ENCODE measurements at regions not wholly inside any gene's neighbourhood (a gene's known extent, or its start where the extent isn't known, plus 50 kb on each side); places are given as distances from the start of the nearest gene placed in this dataset.

- ChIA-PET POLR2A (no interaction called here), CTCF (no interaction called here)
- intact Hi-C loops (cut with micrococcal nuclease; ENCODE audit: unreplicated experiment), result no loop called here
- Histone ChIP-seq H3K9me3 (ENCODE audit: control insufficient read depth, insufficient read depth, low read depth, low read length) (no peaks in the 10 kb centered on the region), H3K4me1 (ENCODE audit: control insufficient read depth, insufficient read depth, low read length) (no peaks in the 10 kb centered on the region), H3K27me3 (ENCODE audit: control insufficient read depth, insufficient read depth, low read length) (no peaks in the 10 kb centered on the region), H3K4me3 (ENCODE audit: low read depth in 2 of 2, low read length in 2 of 2) (no peak overlapping the region), H3K27ac (ENCODE audit: low read length) (no peak overlapping the region), H3K36me3 (ENCODE audit: control insufficient read depth, insufficient read depth, low read length) (no peaks in the 10 kb centered on the region)
- BruUV-seq (replicated peaks), result no TSS peak
- TF ChIP-seq TCF7L2 (IDR thresholded peaks at IDR 0.05; ENCODE audit: low read depth, low read length), result no peak
- TF ChIP-seq CTCF (IDR thresholded peaks at IDR 0.05), result no peak
- TF ChIP-seq POLR2AphosphoS5 (IDR thresholded peaks at IDR 0.05; ENCODE audit: low read depth, low read length), result no peak
- TF ChIP-seq, protein P1, sequence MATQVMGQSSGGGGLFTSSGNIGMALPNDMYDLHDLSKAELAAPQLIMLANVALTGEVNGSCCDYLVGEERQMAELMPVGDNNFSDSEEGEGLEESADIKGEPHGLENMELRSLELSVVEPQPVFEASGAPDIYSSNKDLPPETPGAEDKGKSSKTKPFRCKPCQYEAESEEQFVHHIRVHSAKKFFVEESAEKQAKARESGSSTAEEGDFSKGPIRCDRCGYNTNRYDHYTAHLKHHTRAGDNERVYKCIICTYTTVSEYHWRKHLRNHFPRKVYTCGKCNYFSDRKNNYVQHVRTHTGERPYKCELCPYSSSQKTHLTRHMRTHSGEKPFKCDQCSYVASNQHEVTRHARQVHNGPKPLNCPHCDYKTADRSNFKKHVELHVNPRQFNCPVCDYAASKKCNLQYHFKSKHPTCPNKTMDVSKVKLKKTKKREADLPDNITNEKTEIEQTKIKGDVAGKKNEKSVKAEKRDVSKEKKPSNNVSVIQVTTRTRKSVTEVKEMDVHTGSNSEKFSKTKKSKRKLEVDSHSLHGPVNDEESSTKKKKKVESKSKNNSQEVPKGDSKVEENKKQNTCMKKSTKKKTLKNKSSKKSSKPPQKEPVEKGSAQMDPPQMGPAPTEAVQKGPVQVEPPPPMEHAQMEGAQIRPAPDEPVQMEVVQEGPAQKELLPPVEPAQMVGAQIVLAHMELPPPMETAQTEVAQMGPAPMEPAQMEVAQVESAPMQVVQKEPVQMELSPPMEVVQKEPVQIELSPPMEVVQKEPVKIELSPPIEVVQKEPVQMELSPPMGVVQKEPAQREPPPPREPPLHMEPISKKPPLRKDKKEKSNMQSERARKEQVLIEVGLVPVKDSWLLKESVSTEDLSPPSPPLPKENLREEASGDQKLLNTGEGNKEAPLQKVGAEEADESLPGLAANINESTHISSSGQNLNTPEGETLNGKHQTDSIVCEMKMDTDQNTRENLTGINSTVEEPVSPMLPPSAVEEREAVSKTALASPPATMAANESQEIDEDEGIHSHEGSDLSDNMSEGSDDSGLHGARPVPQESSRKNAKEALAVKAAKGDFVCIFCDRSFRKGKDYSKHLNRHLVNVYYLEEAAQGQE (IDR thresholded peaks at IDR 0.05; ENCODE audit: insufficient read depth in 1 of 2, low read depth in 2 of 2, low read length in 1 of 2), result no peak
- TF ChIP-seq SIN3A (IDR thresholded peaks at IDR 0.05; ENCODE audit: borderline replicate concordance, insufficient read depth, low read depth, low read length), result no peak
- in situ Hi-C loops (cut with HindIII; ENCODE audit: low pct_unique_long_range_greater_than_20kb, low sequenced_read_pairs), result no loop called here
- DNase-seq (ENCODE audit: low read depth, low spot score) (no peak), ATAC-seq (no peak)
Measured at GRCh38 chr1:227378871-227379554, 60.7 kb upstream of the CDC42BPA start.

GRCh38 chr1:227378181-227378580, 59.9 kb upstream of the CDC42BPA start:
- Histone ChIP-seq H3K27ac (ENCODE audit: low read length) (no peak overlapping the region), H3K27me3 (ENCODE audit: control insufficient read depth, insufficient read depth, low read length) (no peaks in the 10 kb centered on the region), H3K4me3 (ENCODE audit: low read depth in 2 of 2, low read length in 2 of 2) (no peak overlapping the region), H3K36me3 (ENCODE audit: control insufficient read depth, insufficient read depth, low read length) (no peaks in the 10 kb centered on the region), H3K4me1 (ENCODE audit: control insufficient read depth, insufficient read depth, low read length) (no peaks in the 10 kb centered on the region), H3K9me3 (ENCODE audit: control insufficient read depth, insufficient read depth, low read depth, low read length) (no peaks in the 10 kb centered on the region)
- ChIA-PET CTCF (no interaction called here), POLR2A (no interaction called here)
- intact Hi-C loops (cut with micrococcal nuclease; ENCODE audit: unreplicated experiment) (no loop called here), in situ Hi-C loops (cut with HindIII; ENCODE audit: low pct_unique_long_range_greater_than_20kb, low sequenced_read_pairs) (no loop called here)
- BruUV-seq (replicated peaks), result no TSS peak
- TF ChIP-seq POLR2AphosphoS5 (IDR thresholded peaks at IDR 0.05; ENCODE audit: low read depth, low read length), result no peak
- TF ChIP-seq TCF7L2 (IDR thresholded peaks at IDR 0.05; ENCODE audit: low read depth, low read length), result no peak
- TF ChIP-seq, protein P1 (IDR thresholded peaks at IDR 0.05; ENCODE audit: insufficient read depth in 1 of 2, low read depth in 2 of 2, low read length in 1 of 2), result no peak
- TF ChIP-seq SIN3A (IDR thresholded peaks at IDR 0.05; ENCODE audit: borderline replicate concordance, insufficient read depth, low read depth, low read length), result no peak
- ATAC-seq (no peak), DNase-seq (ENCODE audit: low read depth, low spot score) (no peak)
